D341Med (cell line): ENCODE measurements at regions not wholly inside any gene's neighbourhood (a gene's known extent, or its start where the extent isn't known, plus 50 kb on each side); places are given as distances from the start of the nearest gene placed in this dataset.

Experiments
- DNase-seq: peaks from one replicate; pipeline ENCODE4 v3.0.0; 2012; ENCODE audit warnings: low spot score

GRCh38 chr6:4294636-4295035 is 159.3 kb upstream of the ECI2 start:
- DNase-seq = peak; percentile 21

- DNase-seq = no peak
Measured at GRCh38 chr6:4291453-4292403, 156.4 kb upstream of the ECI2 start.

- no peak for DNase-seq
Measured at GRCh38 chr6:4289770-4290320, 154.5 kb upstream of the ECI2 start.

- DNase-seq = peak; percentile 56
Measured at GRCh38 chr6:4287811-4288244, 152.5 kb upstream of the ECI2 start.

GRCh38 chr6:4287372-4287771 is 152.0 kb upstream of the ECI2 start:
- DNase-seq = no peak

- DNase-seq = no peak
Measured at GRCh38 chr6:4282926-4283325, 147.6 kb upstream of the ECI2 start.

- DNase-seq = no peak
Measured at GRCh38 chr6:4281341-4282293, 146.2 kb upstream of the ECI2 start.

GRCh38 chr6:4280707-4281106 is 145.3 kb upstream of the ECI2 start:
- no peak for DNase-seq

GRCh38 chr6:4280031-4280430 is 144.7 kb upstream of the ECI2 start:
- no peak for DNase-seq

GRCh38 chr6:4274382-4275082 is 139.2 kb upstream of the ECI2 start:
- DNase-seq = no peak

- no peak for DNase-seq
Measured at GRCh38 chr6:4272996-4273395, 137.6 kb upstream of the ECI2 start.

GRCh38 chr6:4271761-4272470 is 136.5 kb upstream of the ECI2 start:
- DNase-seq = no peak

GRCh38 chr6:4270776-4271175 is 135.4 kb upstream of the ECI2 start:
- DNase-seq = no peak

GRCh38 chr6:4270001-4270400 is 134.6 kb upstream of the ECI2 start:
- no peak for DNase-seq

GRCh38 chr6:4268171-4268570 is 132.8 kb upstream of the ECI2 start:
- DNase-seq = no peak

- no peak for DNase-seq
Measured at GRCh38 chr6:4265740-4266139, 130.4 kb upstream of the ECI2 start.

- no peak for DNase-seq
Measured at GRCh38 chr6:4264601-4265000, 129.2 kb upstream of the ECI2 start.

GRCh38 chr6:4264081-4264480 is 128.7 kb upstream of the ECI2 start:
- DNase-seq = no peak

GRCh38 chr6:4262526-4262925 is 127.2 kb upstream of the ECI2 start:
- DNase-seq = no peak

- no peak for DNase-seq
Measured at GRCh38 chr6:4259391-4259790, 124.0 kb upstream of the ECI2 start.

- DNase-seq = no peak
Measured at GRCh38 chr6:4258733-4259132, 123.4 kb upstream of the ECI2 start.
